Psoas muscle (tissue), 7 donors: ENCODE measurements at regions not wholly inside any gene's neighbourhood (a gene's known extent, or its start where the extent isn't known, plus 50 kb on each side); places are given as distances from the start of the nearest gene placed in this dataset.

ENCODE experiments used
- ATAC-seq, 4 donors: fragments of 200-7000 bp; cut with Tn5 transposase; one replicate each; pipeline ENCODE4 v1.9.1; 2020; ENCODE audit warnings: moderate library complexity in 3 of 4, mild to moderate bottlenecking in 2 of 4
- DNase-seq, 2 donors: peaks; one replicate each; pipeline ENCODE4 v3.0.0-alpha.2; 2020
- H3K27ac ChIP-seq: fragments of 200-600 bp; one replicate; pipeline ENCODE4 v1.8.0; 2022
- H3K27me3 ChIP-seq, 3 donors: fragments of 200-600 bp in 1 of 3; one replicate each; pipeline versions ENCODE4 v1.6.1 to v1.8.0; 2013 to 2022; ENCODE audit warnings: low read length in 2 of 3, mild to moderate bottlenecking in 2 of 3, moderate library complexity in 1 of 3; ENCODE audit not compliant: insufficient read depth in 3 of 3
- H3K36me3 ChIP-seq, 2 donors: fragments of 200-600 bp in 1 of 2; one replicate each; pipeline versions ENCODE4 v1.6.1 to v1.8.0; 2013 to 2022; ENCODE audit warnings: low read depth in 1 of 2, mild to moderate bottlenecking in 1 of 2, moderate library complexity in 1 of 2; ENCODE audit not compliant: insufficient read depth in 1 of 2
- H3K4me1 ChIP-seq: fragments of 200-600 bp; one replicate; pipeline ENCODE4 v1.8.0; 2022
- H3K4me3 ChIP-seq: fragments of 200-600 bp; one replicate; pipeline ENCODE4 v1.8.0; 2022; ENCODE audit warnings: mild to moderate bottlenecking
- H3K9me3 ChIP-seq: fragments of 200-600 bp; one replicate; pipeline ENCODE4 v1.8.0; 2022
- WGBS, 3 donors: extraction: QIAGEN DNeasy Blood & Tissue Kit; methylation state at CpG; one replicate each; pipeline versions ENCODE4 v1.1.6 to v1.1.7; 2013; 5-methylcytosine and 5-hydroxymethylcytosine counted together
- intact Hi-C, 2 donors: fragments of 100-400 bp; cut with DNase I; formaldehyde crosslinking; loops; one replicate each; pipeline versions ENCODE4 v1.11.0 to v1.14.2; 2022
- TF ChIP-seq, protein P1 (sequence below): fragments of 200-600 bp; IDR thresholded peaks from one replicate; pipeline ENCODE4 v1.8.0; 2022; ENCODE audit warnings: antibody characterized with exemption
- donor health status: healthy with polysubstance abuse.
- donor health status: DM: no; HTN: no; CAD: no; lungs with moderate emphysema.
- donor health status: Bipolar disorder and iron deficiency.
- donor health status: healthy.
- donor health status: DM: yes; HTN: yes; CAD: no.
- donor health status: DM: no; HTN: no; CAD: no.
- donor health status: DM: yes; HTN: yes; CAD: no.

DNA sequence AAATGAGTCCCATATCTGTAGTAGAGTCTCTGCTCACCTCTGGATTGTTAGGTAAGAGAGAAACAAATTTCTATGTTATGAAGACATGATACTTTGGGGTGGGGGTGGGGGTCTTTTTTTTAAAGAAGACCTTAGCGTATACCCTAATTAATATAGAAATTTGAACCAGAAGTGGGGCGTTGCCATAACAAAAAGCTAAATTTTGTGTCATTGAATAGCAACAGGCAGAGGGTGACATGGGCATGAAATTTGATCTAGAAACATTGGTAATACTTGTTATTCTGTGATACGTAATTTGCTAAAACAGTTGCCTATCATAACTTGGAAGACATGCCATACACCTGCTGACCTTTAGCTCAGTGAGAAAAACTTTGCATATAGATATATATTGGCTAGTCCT lies 92.3 kb upstream of the SLC38A2 start:
- peaks cover 60% of the 10 kb centered on the region for H3K4me1 ChIP-seq
- no peak overlapping the region for H3K4me3 ChIP-seq
- WGBS, 3 donors = 58 to 74% (median 62%) methylated on average over 3 of the region's 3 CpGs
- ATAC-seq (no peak), DNase-seq (no peak)
- no peaks in the 10 kb centered on the region for H3K27me3 ChIP-seq
- intact Hi-C loops = loop anchor here in 1 of 2 donors (5.0 kb wide), 1 partner anchor 78 kb away; no protein-coding TSS in a partner anchor
- no peaks in the 10 kb centered on the region for H3K36me3 ChIP-seq
- H3K9me3 ChIP-seq = no peaks in the 10 kb centered on the region
- TF ChIP-seq, protein P1, sequence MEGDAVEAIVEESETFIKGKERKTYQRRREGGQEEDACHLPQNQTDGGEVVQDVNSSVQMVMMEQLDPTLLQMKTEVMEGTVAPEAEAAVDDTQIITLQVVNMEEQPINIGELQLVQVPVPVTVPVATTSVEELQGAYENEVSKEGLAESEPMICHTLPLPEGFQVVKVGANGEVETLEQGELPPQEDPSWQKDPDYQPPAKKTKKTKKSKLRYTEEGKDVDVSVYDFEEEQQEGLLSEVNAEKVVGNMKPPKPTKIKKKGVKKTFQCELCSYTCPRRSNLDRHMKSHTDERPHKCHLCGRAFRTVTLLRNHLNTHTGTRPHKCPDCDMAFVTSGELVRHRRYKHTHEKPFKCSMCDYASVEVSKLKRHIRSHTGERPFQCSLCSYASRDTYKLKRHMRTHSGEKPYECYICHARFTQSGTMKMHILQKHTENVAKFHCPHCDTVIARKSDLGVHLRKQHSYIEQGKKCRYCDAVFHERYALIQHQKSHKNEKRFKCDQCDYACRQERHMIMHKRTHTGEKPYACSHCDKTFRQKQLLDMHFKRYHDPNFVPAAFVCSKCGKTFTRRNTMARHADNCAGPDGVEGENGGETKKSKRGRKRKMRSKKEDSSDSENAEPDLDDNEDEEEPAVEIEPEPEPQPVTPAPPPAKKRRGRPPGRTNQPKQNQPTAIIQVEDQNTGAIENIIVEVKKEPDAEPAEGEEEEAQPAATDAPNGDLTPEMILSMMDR = no peak
- H3K27ac ChIP-seq = peak overlapping the region; percentile 74

DNA sequence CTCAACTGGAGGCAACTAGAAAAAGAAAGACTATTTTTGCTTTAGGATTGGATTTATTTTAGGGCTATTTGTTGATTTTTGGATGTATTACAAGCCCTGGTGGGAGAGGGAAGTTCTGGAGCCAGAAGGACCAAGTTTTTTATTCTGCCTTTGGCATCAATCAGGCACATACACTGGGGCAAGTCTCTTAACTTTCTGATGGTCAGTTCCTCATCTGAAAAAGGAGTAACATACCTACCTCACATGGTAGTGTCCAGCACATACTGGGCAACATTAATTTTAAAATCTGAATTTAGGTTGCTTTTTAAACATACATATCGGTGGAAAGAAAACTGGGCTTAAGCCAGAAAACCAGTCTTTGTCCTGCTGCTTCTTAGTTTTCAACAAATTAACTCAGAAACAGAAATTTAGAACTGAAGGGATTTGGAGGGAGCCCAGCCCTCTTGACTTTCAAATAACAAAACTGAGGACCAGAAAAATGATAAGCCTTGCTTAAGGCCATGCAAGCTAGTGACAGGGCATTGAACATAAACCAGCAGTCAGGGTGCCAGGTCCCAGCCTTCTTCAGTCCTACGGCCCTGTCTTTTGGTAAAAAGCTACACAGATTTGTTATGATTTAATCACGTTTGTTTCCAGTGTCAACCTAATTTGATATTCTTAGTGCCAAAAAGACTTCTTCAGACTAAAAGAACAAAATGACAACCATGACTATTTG lies 90.2 kb upstream of the SLC38A2 start:
- Histone ChIP-seq H3K9me3 (no peaks in the 10 kb centered on the region), H3K27me3 (no peaks in the 10 kb centered on the region), H3K4me3 (no peak overlapping the region), H3K27ac (peak overlapping the region; percentile 74), H3K4me1 (peaks cover 56% of the 10 kb centered on the region), H3K36me3 (no peaks in the 10 kb centered on the region)
- TF ChIP-seq, protein P1 = no peak
- ATAC-seq (no peak), DNase-seq (no peak)
- intact Hi-C loops = no loop called here
- WGBS, 3 donors = 56 to 75% (median 60%) methylated on average over 3 of the region's 3 CpGs

DNA sequence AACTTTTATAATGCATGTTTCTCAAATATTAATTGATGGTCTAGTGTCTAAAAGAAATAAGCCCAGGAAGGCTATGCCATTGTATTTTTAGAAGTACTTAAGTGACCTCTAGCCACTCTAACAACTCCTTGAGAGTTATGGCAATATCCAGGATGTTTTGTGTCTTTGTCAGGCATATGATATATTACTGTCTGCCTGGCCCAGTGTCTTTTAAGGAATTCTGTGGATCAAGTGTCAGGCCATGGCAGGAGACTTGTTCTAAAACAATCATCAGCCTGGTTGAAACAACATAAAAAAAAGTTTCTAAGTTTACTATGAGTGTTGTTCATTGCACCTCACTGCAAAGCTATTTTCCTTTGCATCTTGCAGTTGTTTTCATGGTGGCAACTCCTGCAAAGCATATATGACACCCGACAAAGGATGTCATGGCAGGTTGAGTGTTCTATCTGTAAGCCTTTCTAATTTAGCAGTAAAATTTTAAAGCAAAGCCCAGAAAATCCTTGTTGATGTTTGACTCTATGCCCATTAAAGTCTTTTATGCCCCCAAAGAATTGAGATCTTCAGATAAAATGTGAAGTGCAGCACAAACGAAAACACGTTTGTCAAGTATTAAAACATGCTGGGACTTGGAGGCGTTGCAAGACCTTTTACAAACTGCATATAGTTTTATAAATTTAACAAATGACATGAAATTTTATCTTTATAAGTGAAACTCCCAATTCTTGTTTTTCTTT lies 89.5 kb upstream of the SLC38A2 start:
- WGBS, 3 donors = 36 to 51% (median 36%) methylated on average over 4 of the region's 4 CpGs
- peak overlapping the region; percentile 13 for H3K4me3 ChIP-seq
- TF ChIP-seq, protein P1 = no peak
- intact Hi-C loops = no loop called here
- H3K27ac ChIP-seq = peak overlapping the region; percentile 74
- H3K4me1 ChIP-seq = peaks cover 56% of the 10 kb centered on the region
- DNase-seq (no peak), ATAC-seq (peak; percentile 61 to 88 (median 79))
- H3K36me3 ChIP-seq = no peaks in the 10 kb centered on the region
- H3K9me3 ChIP-seq = no peaks in the 10 kb centered on the region
- H3K27me3 ChIP-seq = no peaks in the 10 kb centered on the region

DNA sequence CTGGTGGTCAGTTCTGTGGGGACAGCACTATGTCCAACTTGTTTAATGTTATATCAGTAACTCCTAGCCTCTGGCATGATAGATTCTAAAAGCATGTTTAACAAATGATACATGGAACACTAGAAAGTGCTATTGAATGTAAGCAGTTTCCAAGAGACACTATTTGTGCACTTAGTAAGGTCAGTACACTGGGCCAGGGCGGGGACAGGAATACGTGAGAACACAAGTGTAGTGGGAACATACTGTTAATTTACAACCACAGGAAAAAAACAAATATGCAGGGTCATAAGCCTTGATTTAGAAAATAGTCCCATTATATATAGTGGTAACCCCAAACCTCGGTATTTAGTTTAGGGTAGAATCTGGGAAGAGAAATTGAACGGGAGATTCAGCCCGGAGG lies 88.9 kb upstream of the SLC38A2 start:
- H3K4me3 ChIP-seq = peak overlapping the region; percentile 13
- intact Hi-C loops = no loop called here
- peaks cover 58% of the 10 kb centered on the region for H3K4me1 ChIP-seq
- H3K27me3 ChIP-seq = no peaks in the 10 kb centered on the region
- no peaks in the 10 kb centered on the region for H3K36me3 ChIP-seq
- H3K27ac ChIP-seq = peak overlapping the region; percentile 74
- ATAC-seq = peak in 2 of 4 donors; percentile 56 to 63
- 29 to 39% (median 34%) methylated on average over 5 of the region's 5 CpGs for WGBS, 3 donors
- H3K9me3 ChIP-seq = no peaks in the 10 kb centered on the region
- TF ChIP-seq, protein P1 = no peak
- no peak for DNase-seq
